ENCODE measurements at regions not wholly inside any gene's neighbourhood (a gene's known extent, or its start where the extent isn't known, plus 50 kb on each side); places are given as distances from the start of the nearest gene placed in this dataset.

DNA sequence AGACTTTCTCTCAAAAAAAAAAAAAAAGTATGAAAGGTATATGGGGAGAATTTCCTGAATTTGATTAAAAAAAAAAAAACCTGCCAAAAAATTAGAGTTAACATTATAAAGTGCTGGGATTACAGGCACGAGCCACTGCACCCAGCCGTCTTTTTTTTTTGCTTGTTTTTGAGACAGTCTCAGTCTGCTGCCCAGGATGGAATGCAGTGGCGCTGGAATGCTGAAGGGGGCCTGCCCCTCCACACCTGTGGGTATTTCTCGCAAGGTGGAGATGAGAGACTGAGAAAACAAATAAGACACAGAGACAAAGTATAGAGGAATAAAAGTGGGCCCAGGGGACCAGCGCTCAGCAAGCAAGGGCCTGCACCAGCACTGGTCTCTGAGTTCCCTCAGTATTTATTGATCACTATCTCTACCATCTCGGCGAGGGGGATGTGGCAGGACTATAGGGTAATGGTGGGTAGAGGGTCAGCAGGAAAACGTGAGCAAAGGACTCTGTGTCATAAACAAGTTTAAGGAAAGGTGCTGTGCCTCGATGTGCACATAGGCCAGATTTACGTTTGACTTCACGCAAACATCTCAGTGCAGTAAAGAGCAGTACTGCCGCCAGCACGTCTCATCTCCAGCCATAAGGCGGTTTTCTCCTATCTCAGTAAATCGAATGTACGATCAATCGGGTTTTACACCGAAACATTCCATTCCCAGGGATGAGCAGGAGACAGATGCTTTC is 117.2 kb downstream of the GOSR1 start:
- Mint-ChIP-seq H3K9me3 (ENCODE audit: insufficient read depth) (no peaks in the 10 kb centered on the region), H3K4me3 (no peak overlapping the region), H3K27ac (no peak overlapping the region), H3K4me1 (peaks cover 4% of the 10 kb centered on the region), H3K27me3 (no peaks in the 10 kb centered on the region)
- ChIA-PET CTCF (no interaction called here), POLR2A (no interaction called here)
- no peaks in the 10 kb centered on the region for H4K20me1 ChIP-seq (ENCODE audit: control insufficient read depth, insufficient read depth, low read length, poor library complexity, severe bottlenecking)
- no peak overlapping the region for H3K4me2 ChIP-seq (replicated peaks; ENCODE audit: low read depth, low read length, poor library complexity, severe bottlenecking)
- H3K9me3 ChIP-seq (ENCODE audit: control extremely low read depth in 1 of 3, control insufficient read depth in 2 of 3, insufficient read depth in 1 of 3, low read length in 2 of 3) = no peaks in the 10 kb centered on the region
- DNase-seq = no peak
- H3K27me3 ChIP-seq (replicated peaks in 1 of 4; ENCODE audit: control extremely low read depth in 1 of 4, control insufficient read depth in 3 of 4, insufficient read depth in 4 of 4, low read length in 3 of 4) = no peaks in the 10 kb centered on the region
- no peak overlapping the region for H3K4me3 ChIP-seq (ENCODE audit: control extremely low read depth in 1 of 5, extremely low read depth in 1 of 5, insufficient read depth in 1 of 5, low read depth in 2 of 5, low read length in 4 of 5)
- H3K4me1 ChIP-seq (ENCODE audit: control insufficient read depth in 2 of 2, insufficient read depth in 2 of 2, low read length in 2 of 2) = peaks cover 3 to 4% of the 10 kb centered on the region in 2 donors
- H3K36me3 ChIP-seq (replicated peaks in 1 of 2; ENCODE audit: control extremely low read depth in 1 of 2, control insufficient read depth in 1 of 2, extremely low read depth in 1 of 2, insufficient read depth in 2 of 2, low read length in 1 of 2) = no peaks in the 10 kb centered on the region
- H3K79me2 ChIP-seq (ENCODE audit: control insufficient read depth, insufficient read depth, low read length) = no peaks in the 10 kb centered on the region
- H3K9ac ChIP-seq (ENCODE audit: low read length) = no peak overlapping the region
- no peak overlapping the region for H3K27ac ChIP-seq (ENCODE audit: low read length in 2 of 2)
- no peak for TF ChIP-seq EZH2 (IDR thresholded peaks at IDR 0.05; ENCODE audit: borderline replicate concordance, insufficient read depth, low read depth, low read length, poor library complexity, severe bottlenecking)
- TF ChIP-seq, protein P1, sequence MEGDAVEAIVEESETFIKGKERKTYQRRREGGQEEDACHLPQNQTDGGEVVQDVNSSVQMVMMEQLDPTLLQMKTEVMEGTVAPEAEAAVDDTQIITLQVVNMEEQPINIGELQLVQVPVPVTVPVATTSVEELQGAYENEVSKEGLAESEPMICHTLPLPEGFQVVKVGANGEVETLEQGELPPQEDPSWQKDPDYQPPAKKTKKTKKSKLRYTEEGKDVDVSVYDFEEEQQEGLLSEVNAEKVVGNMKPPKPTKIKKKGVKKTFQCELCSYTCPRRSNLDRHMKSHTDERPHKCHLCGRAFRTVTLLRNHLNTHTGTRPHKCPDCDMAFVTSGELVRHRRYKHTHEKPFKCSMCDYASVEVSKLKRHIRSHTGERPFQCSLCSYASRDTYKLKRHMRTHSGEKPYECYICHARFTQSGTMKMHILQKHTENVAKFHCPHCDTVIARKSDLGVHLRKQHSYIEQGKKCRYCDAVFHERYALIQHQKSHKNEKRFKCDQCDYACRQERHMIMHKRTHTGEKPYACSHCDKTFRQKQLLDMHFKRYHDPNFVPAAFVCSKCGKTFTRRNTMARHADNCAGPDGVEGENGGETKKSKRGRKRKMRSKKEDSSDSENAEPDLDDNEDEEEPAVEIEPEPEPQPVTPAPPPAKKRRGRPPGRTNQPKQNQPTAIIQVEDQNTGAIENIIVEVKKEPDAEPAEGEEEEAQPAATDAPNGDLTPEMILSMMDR (IDR thresholded peaks at IDR 0.05) = no peak
- intact Hi-C loops (cut with micrococcal nuclease) = no loop called here
- no peak for ATAC-seq (ENCODE audit: low read depth)
- H2AFZ ChIP-seq (ENCODE audit: insufficient read depth, low read depth, low read length, poor library complexity, severe bottlenecking) = no peak overlapping the region
- 97% methylated on average over 15 of the region's 18 CpGs for WGBS (ENCODE audit: insufficient coverage)

DNA sequence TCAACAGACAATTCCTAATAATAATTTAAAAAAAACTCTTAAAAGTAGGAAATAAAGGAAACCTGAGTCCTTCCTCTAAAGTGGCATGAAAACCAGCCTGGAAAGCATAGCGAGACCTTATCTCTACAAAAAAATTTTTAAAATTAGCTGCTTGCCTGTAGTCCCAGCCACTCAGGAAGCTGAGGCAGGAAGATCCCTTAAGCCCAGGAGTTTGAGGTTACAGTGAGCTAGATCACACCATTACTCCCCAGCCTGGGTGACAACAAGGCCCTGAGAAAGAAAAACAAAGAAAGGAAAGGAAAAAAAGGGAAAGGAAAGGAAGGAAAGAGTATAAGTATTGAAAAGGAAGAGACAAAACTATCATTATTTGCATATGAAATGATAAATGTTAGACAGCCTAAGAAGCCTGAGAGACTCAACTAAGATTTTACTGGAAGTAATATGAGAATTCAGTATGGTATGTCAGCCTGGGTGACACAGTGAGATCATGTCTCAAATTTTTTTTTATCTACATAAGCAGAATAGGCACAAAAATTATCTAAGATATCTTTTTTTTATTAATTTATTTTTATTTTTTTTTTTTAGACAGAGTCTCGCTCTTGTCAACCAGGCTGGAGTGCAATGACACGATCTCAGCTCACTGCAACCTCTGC is 113.0 kb downstream of the GOSR1 start:
- ATAC-seq (ENCODE audit: low read depth) (no peak), DNase-seq (no peak)
- TF ChIP-seq, protein P1 (IDR thresholded peaks at IDR 0.05) = no peak
- no peak for TF ChIP-seq EZH2 (IDR thresholded peaks at IDR 0.05; ENCODE audit: borderline replicate concordance, insufficient read depth, low read depth, low read length, poor library complexity, severe bottlenecking)
- no peaks in the 10 kb centered on the region for H3K27me3 Mint-ChIP-seq
- Histone ChIP-seq H3K9ac (ENCODE audit: low read length) (no peak overlapping the region), H3K36me3 (replicated peaks in 1 of 2; ENCODE audit: control extremely low read depth in 1 of 2, control insufficient read depth in 1 of 2, extremely low read depth in 1 of 2, insufficient read depth in 2 of 2, low read length in 1 of 2) (no peaks in the 10 kb centered on the region), H3K79me2 (ENCODE audit: control insufficient read depth, insufficient read depth, low read length) (no peaks in the 10 kb centered on the region), H3K4me1 (ENCODE audit: control insufficient read depth in 2 of 2, insufficient read depth in 2 of 2, low read length in 2 of 2) (no peaks in the 10 kb centered on the region), H3K4me2 (replicated peaks; ENCODE audit: low read depth, low read length, poor library complexity, severe bottlenecking) (no peak overlapping the region), H3K9me3 (ENCODE audit: control extremely low read depth in 1 of 3, control insufficient read depth in 2 of 3, insufficient read depth in 1 of 3, low read length in 2 of 3) (no peaks in the 10 kb centered on the region), H3K4me3 (ENCODE audit: control extremely low read depth in 1 of 5, extremely low read depth in 1 of 5, insufficient read depth in 1 of 5, low read depth in 2 of 5, low read length in 4 of 5) (no peak overlapping the region), H3K27me3 (replicated peaks in 1 of 4; ENCODE audit: control extremely low read depth in 1 of 4, control insufficient read depth in 3 of 4, insufficient read depth in 4 of 4, low read length in 3 of 4) (no peaks in the 10 kb centered on the region), H4K20me1 (ENCODE audit: control insufficient read depth, insufficient read depth, low read length, poor library complexity, severe bottlenecking) (no peaks in the 10 kb centered on the region), H2AFZ (ENCODE audit: insufficient read depth, low read depth, low read length, poor library complexity, severe bottlenecking) (no peak overlapping the region), H3K27ac (ENCODE audit: low read length in 2 of 2) (no peak overlapping the region)
- CTCF ChIA-PET = no interaction called here
- no peak overlapping the region for H3K27ac Mint-ChIP-seq
- no peaks in the 10 kb centered on the region for H3K4me1 Mint-ChIP-seq
- H3K9me3 Mint-ChIP-seq (ENCODE audit: insufficient read depth) = no peaks in the 10 kb centered on the region
- no peak overlapping the region for H3K4me3 Mint-ChIP-seq
- no CpG with 5 or more reads among the region's 3 CpGs for WGBS (ENCODE audit: insufficient coverage)
- POLR2A ChIA-PET = no interaction called here
- intact Hi-C loops (cut with micrococcal nuclease) = no loop called here
